ENCODE measurements at regions not wholly inside any gene's neighbourhood (a gene's known extent, or its start where the extent isn't known, plus 50 kb on each side); places are given as distances from the start of the nearest gene placed in this dataset.

- TF ChIP-seq CTCF (IDR thresholded peaks at IDR 0.05 in 4 of 5, conservative IDR thresholded peaks at IDR 0.05 in 1 of 5): no peak
- TF ChIP-seq POLR2A (IDR thresholded peaks at IDR 0.05): no peak
These were observed 224.5 kb upstream of the RFX3 start for GRCh38 chr9:3750321-3750720.

Measured in gastrocnemius medialis (tissue), 4 donors.